ENCODE measurements at regions not wholly inside any gene's neighbourhood (a gene's known extent, or its start where the extent isn't known, plus 50 kb on each side); places are given as distances from the start of the nearest gene placed in this dataset.

DNA sequence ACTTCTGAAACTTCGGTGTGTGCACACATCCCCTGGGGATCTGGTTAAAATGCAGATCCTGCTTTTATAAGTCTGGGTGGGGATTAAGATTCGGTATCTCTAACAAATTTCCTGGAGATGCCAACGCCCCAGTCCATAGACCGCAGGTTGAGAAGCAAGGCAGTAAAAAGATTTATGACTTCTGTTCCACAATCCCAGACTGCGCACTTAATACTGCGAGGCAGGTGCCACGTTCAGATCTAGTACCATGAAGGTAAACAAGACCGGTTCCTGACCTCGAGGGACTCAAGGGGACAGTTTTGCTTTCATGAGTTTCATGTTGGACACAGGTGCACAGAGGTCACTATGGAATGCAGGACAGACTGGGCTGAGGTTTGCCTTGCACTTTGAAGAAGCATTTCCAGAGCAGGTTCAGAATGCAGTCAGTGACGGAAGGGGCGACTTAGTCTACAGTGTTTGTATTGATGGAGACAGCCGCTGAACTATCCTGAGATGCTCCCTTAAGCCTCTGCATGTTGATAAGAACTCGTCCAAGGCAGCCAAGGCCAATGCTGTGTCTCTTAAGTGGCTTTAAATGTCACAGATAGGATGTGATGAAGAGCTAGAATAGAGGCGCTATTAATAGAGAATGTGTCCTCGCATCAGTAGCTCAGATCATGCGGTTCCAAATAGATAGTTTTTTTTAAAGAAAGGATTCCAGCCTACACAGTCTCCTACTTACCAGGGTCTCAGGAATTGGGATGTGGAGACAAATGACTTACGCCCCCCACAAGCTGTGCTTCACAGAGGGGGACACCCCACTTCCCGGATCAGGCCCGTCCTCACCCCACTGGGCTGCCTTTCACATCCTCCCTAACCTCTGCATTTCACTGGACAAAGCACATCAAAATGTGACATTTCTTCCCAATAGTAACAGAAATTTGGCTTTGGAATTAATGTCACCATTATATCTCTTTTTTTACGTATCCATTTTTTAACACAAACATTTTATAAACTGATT is 97.1 kb upstream of the IRS2 start:
- Histone ChIP-seq H3K27me3 (ENCODE audit: control insufficient read depth, insufficient read depth, low read length) (no peaks in the 10 kb centered on the region), H3K9me3 (ENCODE audit: control insufficient read depth in 2 of 3, insufficient read depth in 1 of 3, low read length in 3 of 3) (no peaks in the 10 kb centered on the region), H3K4me1 (ENCODE audit: control insufficient read depth in 2 of 3, insufficient read depth in 2 of 3, low read depth in 1 of 3, low read length in 3 of 3) (no peaks in the 10 kb centered on the region), H3K36me3 (ENCODE audit: control insufficient read depth in 2 of 3, insufficient read depth in 3 of 3, low read length in 3 of 3) (no peaks in the 10 kb centered on the region), H3K27ac (ENCODE audit: low read depth in 2 of 2, low read length in 2 of 2) (no peak overlapping the region), H3K9ac (ENCODE audit: low read length in 3 of 3) (no peak overlapping the region), H3K4me3 (ENCODE audit: low read length in 3 of 3) (no peak overlapping the region)
- no peak for DNase-seq
- no peak for FAIRE-seq
- TF ChIP-seq, protein P1, sequence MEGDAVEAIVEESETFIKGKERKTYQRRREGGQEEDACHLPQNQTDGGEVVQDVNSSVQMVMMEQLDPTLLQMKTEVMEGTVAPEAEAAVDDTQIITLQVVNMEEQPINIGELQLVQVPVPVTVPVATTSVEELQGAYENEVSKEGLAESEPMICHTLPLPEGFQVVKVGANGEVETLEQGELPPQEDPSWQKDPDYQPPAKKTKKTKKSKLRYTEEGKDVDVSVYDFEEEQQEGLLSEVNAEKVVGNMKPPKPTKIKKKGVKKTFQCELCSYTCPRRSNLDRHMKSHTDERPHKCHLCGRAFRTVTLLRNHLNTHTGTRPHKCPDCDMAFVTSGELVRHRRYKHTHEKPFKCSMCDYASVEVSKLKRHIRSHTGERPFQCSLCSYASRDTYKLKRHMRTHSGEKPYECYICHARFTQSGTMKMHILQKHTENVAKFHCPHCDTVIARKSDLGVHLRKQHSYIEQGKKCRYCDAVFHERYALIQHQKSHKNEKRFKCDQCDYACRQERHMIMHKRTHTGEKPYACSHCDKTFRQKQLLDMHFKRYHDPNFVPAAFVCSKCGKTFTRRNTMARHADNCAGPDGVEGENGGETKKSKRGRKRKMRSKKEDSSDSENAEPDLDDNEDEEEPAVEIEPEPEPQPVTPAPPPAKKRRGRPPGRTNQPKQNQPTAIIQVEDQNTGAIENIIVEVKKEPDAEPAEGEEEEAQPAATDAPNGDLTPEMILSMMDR (IDR thresholded peaks at IDR 0.05; ENCODE audit: borderline replicate concordance, extremely low read depth, insufficient read depth) = no peak
- intact Hi-C loops (cut with DNase I) = no loop called here

DNA sequence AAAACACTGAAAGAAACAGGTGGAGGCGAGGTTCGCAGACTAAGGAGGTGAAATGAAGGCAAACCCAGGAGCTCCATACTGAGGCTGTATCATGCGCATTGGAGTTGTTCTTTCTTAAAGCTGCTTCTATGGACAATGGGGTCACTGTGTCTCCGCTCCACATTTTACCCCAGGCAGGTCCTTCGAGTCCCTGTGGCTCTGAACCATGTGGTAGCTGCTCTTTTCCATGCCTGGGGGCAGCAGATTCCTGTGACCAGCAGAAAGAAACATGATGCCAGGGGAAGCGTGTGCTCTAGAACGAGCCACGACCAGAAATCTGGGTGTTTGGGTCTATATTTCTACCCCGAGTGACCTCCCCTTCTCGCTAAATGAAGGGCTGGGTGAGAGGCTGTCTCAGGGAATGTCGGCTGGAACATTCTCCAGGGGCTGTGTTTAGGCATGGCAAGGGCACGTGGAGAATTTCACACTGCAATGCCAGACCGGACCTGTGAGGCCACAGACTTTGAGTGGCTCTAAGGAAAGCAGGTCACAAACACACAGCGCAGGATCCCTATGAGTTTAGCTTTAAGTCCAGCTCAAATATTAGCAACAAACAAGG is 95.7 kb upstream of the IRS2 start:
- H3K4me1 ChIP-seq (ENCODE audit: control insufficient read depth in 2 of 3, insufficient read depth in 2 of 3, low read depth in 1 of 3, low read length in 3 of 3) = no peaks in the 10 kb centered on the region
- intact Hi-C loops (cut with DNase I) = no loop called here
- H3K36me3 ChIP-seq (ENCODE audit: control insufficient read depth in 2 of 3, insufficient read depth in 3 of 3, low read length in 3 of 3) = no peaks in the 10 kb centered on the region
- peak in 1 of 5 donors; percentile 16 for DNase-seq
- H3K9ac ChIP-seq (ENCODE audit: low read length in 3 of 3) = no peak overlapping the region
- no peak overlapping the region for H3K4me3 ChIP-seq (ENCODE audit: low read length in 3 of 3)
- H3K27me3 ChIP-seq (ENCODE audit: control insufficient read depth, insufficient read depth, low read length) = no peaks in the 10 kb centered on the region
- H3K27ac ChIP-seq (ENCODE audit: low read depth in 2 of 2, low read length in 2 of 2) = no peak overlapping the region
- FAIRE-seq = no peak
- TF ChIP-seq, protein P1 (IDR thresholded peaks at IDR 0.05; ENCODE audit: borderline replicate concordance, extremely low read depth, insufficient read depth) = no peak
- no peaks in the 10 kb centered on the region for H3K9me3 ChIP-seq (ENCODE audit: control insufficient read depth in 2 of 3, insufficient read depth in 1 of 3, low read length in 3 of 3)

DNA sequence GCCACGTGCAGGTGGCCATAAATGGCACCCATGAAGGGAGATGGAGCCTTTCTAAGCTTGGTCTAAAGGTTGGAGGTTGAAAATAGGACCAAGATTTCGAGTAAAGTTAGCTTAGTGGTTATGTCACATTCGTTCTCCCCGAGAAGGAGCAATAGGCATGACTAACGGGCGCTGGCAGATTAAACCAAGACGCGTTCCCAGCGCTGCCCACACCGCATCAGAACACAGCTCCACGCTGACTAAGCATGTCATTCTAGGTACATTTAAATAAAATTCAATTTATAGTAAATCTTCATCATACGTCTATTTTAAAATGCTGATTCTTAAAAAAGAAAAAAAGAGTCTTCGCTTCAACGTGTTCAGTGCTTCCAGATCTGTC is 95.0 kb upstream of the IRS2 start:
- H3K27ac ChIP-seq (ENCODE audit: low read depth in 2 of 2, low read length in 2 of 2) = no peak overlapping the region
- intact Hi-C loops (cut with DNase I) = no loop called here
- H3K36me3 ChIP-seq (ENCODE audit: control insufficient read depth in 2 of 3, insufficient read depth in 3 of 3, low read length in 3 of 3) = no peaks in the 10 kb centered on the region
- H3K27me3 ChIP-seq (ENCODE audit: control insufficient read depth, insufficient read depth, low read length) = no peaks in the 10 kb centered on the region
- H3K4me3 ChIP-seq (ENCODE audit: low read length in 3 of 3) = no peak overlapping the region
- H3K9me3 ChIP-seq (ENCODE audit: control insufficient read depth in 2 of 3, insufficient read depth in 1 of 3, low read length in 3 of 3) = no peaks in the 10 kb centered on the region
- H3K9ac ChIP-seq (ENCODE audit: low read length in 3 of 3) = no peak overlapping the region
- TF ChIP-seq, protein P1 (IDR thresholded peaks at IDR 0.05; ENCODE audit: borderline replicate concordance, extremely low read depth, insufficient read depth) = no peak
- FAIRE-seq = no peak
- H3K4me1 ChIP-seq (ENCODE audit: control insufficient read depth in 2 of 3, insufficient read depth in 2 of 3, low read depth in 1 of 3, low read length in 3 of 3) = no peaks in the 10 kb centered on the region
- DNase-seq = no peak

Data from kidney (tissue), 13 donors.